ENCODE measurements at regions not wholly inside any gene's neighbourhood (a gene's known extent, or its start where the extent isn't known, plus 50 kb on each side); places are given as distances from the start of the nearest gene placed in this dataset.

GRCh38 chr2:62372824-62373223 lies 133.2 kb downstream of the TMEM17 start:
- Histone ChIP-seq H2BK5ac (ENCODE audit: low read depth, low read length, poor library complexity) (no peak overlapping the region), H2AFZ (ENCODE audit: insufficient read depth, low read length, poor library complexity) (no peak overlapping the region), H3K79me1 (ENCODE audit: low read length) (no peaks in the 10 kb centered on the region), H3K4me3 (ENCODE audit: low read depth, low read length) (no peak overlapping the region), H3K4me2 (ENCODE audit: low read length) (no peak overlapping the region), H4K91ac (ENCODE audit: low read depth, low read length) (no peak overlapping the region), H3K79me2 (ENCODE audit: control insufficient read depth, insufficient read depth, low read length, poor library complexity) (no peaks in the 10 kb centered on the region), H3K14ac (ENCODE audit: low read length) (no peak overlapping the region), H3K9me3 (ENCODE audit: insufficient read depth, low read depth, low read length) (peaks cover 7% of the 10 kb centered on the region), H3K4me1 (ENCODE audit: control insufficient read depth in 1 of 2, insufficient read depth in 2 of 2, low read length in 2 of 2) (peaks cover 0 to 2% of the 10 kb centered on the region in 2 experiments), H3K18ac (ENCODE audit: low read length) (no peak overlapping the region), H4K8ac (ENCODE audit: low read depth, low read length) (no peak overlapping the region), H2BK12ac (ENCODE audit: low read length) (no peak overlapping the region), H3K9ac (ENCODE audit: low read length) (no peak overlapping the region), H3K27ac (ENCODE audit: low read depth, low read length) (no peak overlapping the region), H2AK5ac (ENCODE audit: low read length) (no peak overlapping the region), H3K27me3 (ENCODE audit: insufficient read depth, low read length) (no peaks in the 10 kb centered on the region), H3K23ac (ENCODE audit: low read length) (no peak overlapping the region), H2BK120ac (ENCODE audit: insufficient read depth, low read length, poor library complexity) (no peak overlapping the region), H3K4ac (ENCODE audit: low read depth, low read length) (no peak overlapping the region), H3K36me3 (ENCODE audit: control insufficient read depth in 1 of 2, insufficient read depth in 2 of 2, low read length in 2 of 2) (peaks cover 0 to 1% of the 10 kb centered on the region in 2 experiments), H4K12ac (ENCODE audit: low read depth, low read length) (no peak overlapping the region)
- DNase-seq, result no peak
- WGBS (ENCODE audit: extremely low coverage, insufficient coverage, insufficient read length), result no CpG with 5 or more reads among the region's 7 CpGs

GRCh38 chr2:62370321-62371250 lies 135.4 kb downstream of the TMEM17 start:
- Histone ChIP-seq H2BK12ac (ENCODE audit: low read length) (no peak overlapping the region), H3K27ac (ENCODE audit: low read depth, low read length) (no peak overlapping the region), H3K4me3 (ENCODE audit: low read depth, low read length) (no peak overlapping the region), H4K12ac (ENCODE audit: low read depth, low read length) (no peak overlapping the region), H3K79me1 (ENCODE audit: low read length) (no peaks in the 10 kb centered on the region), H2BK5ac (ENCODE audit: low read depth, low read length, poor library complexity) (no peak overlapping the region), H4K91ac (ENCODE audit: low read depth, low read length) (no peak overlapping the region), H3K18ac (ENCODE audit: low read length) (no peak overlapping the region), H2AFZ (ENCODE audit: insufficient read depth, low read length, poor library complexity) (no peak overlapping the region), H3K9ac (ENCODE audit: low read length) (no peak overlapping the region), H3K4me2 (ENCODE audit: low read length) (no peak overlapping the region), H4K8ac (ENCODE audit: low read depth, low read length) (no peak overlapping the region), H2AK5ac (ENCODE audit: low read length) (no peak overlapping the region), H2BK120ac (ENCODE audit: insufficient read depth, low read length, poor library complexity) (no peak overlapping the region), H3K14ac (ENCODE audit: low read length) (no peak overlapping the region), H3K23ac (ENCODE audit: low read length) (no peak overlapping the region), H3K4me1 (ENCODE audit: control insufficient read depth in 1 of 2, insufficient read depth in 2 of 2, low read length in 2 of 2) (peaks cover 2 to 6% of the 10 kb centered on the region in 2 experiments), H3K4ac (ENCODE audit: low read depth, low read length) (no peak overlapping the region), H3K36me3 (ENCODE audit: control insufficient read depth in 1 of 2, insufficient read depth in 2 of 2, low read length in 2 of 2) (peaks cover 0 to 1% of the 10 kb centered on the region in 2 experiments), H3K27me3 (ENCODE audit: insufficient read depth, low read length) (no peaks in the 10 kb centered on the region), H3K79me2 (ENCODE audit: control insufficient read depth, insufficient read depth, low read length, poor library complexity) (no peaks in the 10 kb centered on the region), H3K9me3 (ENCODE audit: insufficient read depth, low read depth, low read length) (peaks cover 7% of the 10 kb centered on the region)
- no peak for DNase-seq
- WGBS (ENCODE audit: extremely low coverage, insufficient coverage, insufficient read length), result no CpG with 5 or more reads among the region's 3 CpGs

DNA sequence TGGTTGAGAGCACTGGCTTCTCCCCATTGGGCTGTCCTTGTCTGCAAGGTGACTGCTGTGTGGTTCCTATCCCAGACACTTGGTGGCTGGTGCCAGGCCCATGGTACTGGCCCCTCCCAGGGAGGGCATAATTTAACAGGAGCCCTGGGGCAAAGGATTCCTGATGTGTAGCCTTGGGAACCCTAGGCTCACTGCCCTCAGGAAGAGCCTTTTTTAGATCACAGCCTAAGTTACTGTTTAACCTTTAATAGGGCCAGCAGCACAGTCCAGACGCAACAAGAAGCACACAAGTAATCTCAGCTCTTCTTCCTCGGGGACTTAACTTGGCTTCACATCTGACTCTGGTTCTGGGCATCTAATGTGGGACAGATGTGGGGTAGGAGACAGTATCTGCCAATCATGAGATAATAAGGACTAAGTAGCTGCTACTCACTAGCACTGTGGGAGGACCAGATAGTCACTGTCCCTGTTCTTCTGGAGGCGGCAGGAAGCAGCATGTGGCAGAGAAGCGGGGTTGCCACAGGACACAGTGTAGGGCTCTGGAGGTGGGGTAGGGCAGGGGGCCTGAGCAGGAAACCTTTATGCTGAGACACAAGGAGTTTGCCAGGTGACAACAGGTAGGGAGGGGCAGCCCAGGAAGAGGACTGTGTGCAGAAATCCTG lies 136.3 kb downstream of the TMEM17 start:
- no peaks in the 10 kb centered on the region for H3K79me2 ChIP-seq (ENCODE audit: control insufficient read depth, insufficient read depth, low read length, poor library complexity)
- no peak overlapping the region for H3K4me3 ChIP-seq (ENCODE audit: low read depth, low read length)
- no peak overlapping the region for H3K14ac ChIP-seq (ENCODE audit: low read length)
- H3K4ac ChIP-seq (ENCODE audit: low read depth, low read length), result no peak overlapping the region
- WGBS (ENCODE audit: extremely low coverage, insufficient coverage, insufficient read length), result no CpG with 5 or more reads among the region's 4 CpGs
- peaks cover 0 to 1% of the 10 kb centered on the region in 2 experiments for H3K36me3 ChIP-seq (ENCODE audit: control insufficient read depth in 1 of 2, insufficient read depth in 2 of 2, low read length in 2 of 2)
- no peak overlapping the region for H3K18ac ChIP-seq (ENCODE audit: low read length)
- H2BK5ac ChIP-seq (ENCODE audit: low read depth, low read length, poor library complexity), result no peak overlapping the region
- no peaks in the 10 kb centered on the region for H3K79me1 ChIP-seq (ENCODE audit: low read length)
- no peak overlapping the region for H3K27ac ChIP-seq (ENCODE audit: low read depth, low read length)
- no peak overlapping the region for H3K23ac ChIP-seq (ENCODE audit: low read length)
- no peaks in the 10 kb centered on the region for H3K27me3 ChIP-seq (ENCODE audit: insufficient read depth, low read length)
- DNase-seq, result no peak
- H3K4me1 ChIP-seq (ENCODE audit: control insufficient read depth in 1 of 2, insufficient read depth in 2 of 2, low read length in 2 of 2), result peaks cover 2 to 6% of the 10 kb centered on the region in 2 experiments
- H3K9me3 ChIP-seq (ENCODE audit: insufficient read depth, low read depth, low read length), result peaks cover 7% of the 10 kb centered on the region
- H2AK5ac ChIP-seq (ENCODE audit: low read length), result no peak overlapping the region
- H4K8ac ChIP-seq (ENCODE audit: low read depth, low read length), result no peak overlapping the region
- no peak overlapping the region for H3K4me2 ChIP-seq (ENCODE audit: low read length)
- no peak overlapping the region for H2AFZ ChIP-seq (ENCODE audit: insufficient read depth, low read length, poor library complexity)
- no peak overlapping the region for H3K9ac ChIP-seq (ENCODE audit: low read length)
- no peak overlapping the region for H2BK12ac ChIP-seq (ENCODE audit: low read length)
- no peak overlapping the region for H2BK120ac ChIP-seq (ENCODE audit: insufficient read depth, low read length, poor library complexity)
- H4K12ac ChIP-seq (ENCODE audit: low read depth, low read length), result no peak overlapping the region
- H4K91ac ChIP-seq (ENCODE audit: low read depth, low read length), result no peak overlapping the region

GRCh38 chr2:62364791-62365528 lies 141.0 kb downstream of the TMEM17 start:
- Histone ChIP-seq H3K4me3 (ENCODE audit: low read depth, low read length) (no peak overlapping the region), H3K36me3 (ENCODE audit: control insufficient read depth in 1 of 2, insufficient read depth in 2 of 2, low read length in 2 of 2) (no peaks in the 10 kb centered on the region), H2AK5ac (ENCODE audit: low read length) (no peak overlapping the region), H2BK5ac (ENCODE audit: low read depth, low read length, poor library complexity) (no peak overlapping the region), H3K79me2 (ENCODE audit: control insufficient read depth, insufficient read depth, low read length, poor library complexity) (no peaks in the 10 kb centered on the region), H3K4me2 (ENCODE audit: low read length) (no peak overlapping the region), H2BK12ac (ENCODE audit: low read length) (no peak overlapping the region), H3K4me1 (ENCODE audit: control insufficient read depth in 1 of 2, insufficient read depth in 2 of 2, low read length in 2 of 2) (peaks cover 2 to 13% of the 10 kb centered on the region in 2 experiments), H3K9me3 (ENCODE audit: insufficient read depth, low read depth, low read length) (peaks cover 3% of the 10 kb centered on the region), H4K8ac (ENCODE audit: low read depth, low read length) (no peak overlapping the region), H4K91ac (ENCODE audit: low read depth, low read length) (no peak overlapping the region), H2AFZ (ENCODE audit: insufficient read depth, low read length, poor library complexity) (no peak overlapping the region), H3K14ac (ENCODE audit: low read length) (no peak overlapping the region), H3K9ac (ENCODE audit: low read length) (no peak overlapping the region), H3K18ac (ENCODE audit: low read length) (no peak overlapping the region), H3K27ac (ENCODE audit: low read depth, low read length) (no peak overlapping the region), H3K4ac (ENCODE audit: low read depth, low read length) (no peak overlapping the region), H3K27me3 (ENCODE audit: insufficient read depth, low read length) (no peaks in the 10 kb centered on the region), H4K12ac (ENCODE audit: low read depth, low read length) (no peak overlapping the region), H2BK120ac (ENCODE audit: insufficient read depth, low read length, poor library complexity) (no peak overlapping the region), H3K23ac (ENCODE audit: low read length) (no peak overlapping the region), H3K79me1 (ENCODE audit: low read length) (peaks cover 2% of the 10 kb centered on the region)
- WGBS (ENCODE audit: extremely low coverage, insufficient coverage, insufficient read length), result no CpG with 5 or more reads among the region's 11 CpGs
- no peak for DNase-seq

All from trophoblast cell (in vitro differentiated cells and primary cell).